Upper lobe of left lung (tissue), 4 donors: ENCODE measurements at regions not wholly inside any gene's neighbourhood (a gene's known extent, or its start where the extent isn't known, plus 50 kb on each side); places are given as distances from the start of the nearest gene placed in this dataset.

ENCODE experiments used
- POLR2A ChIP-seq, 4 donors: fragments of 450-650 bp; IDR thresholded peaks; one replicate each; pipeline ENCODE4 v1.5.1; 2016 to 2017; ENCODE audit warnings: antibody characterized with exemption in 4 of 4, mild to moderate bottlenecking in 2 of 4
- POLR2AphosphoS5 ChIP-seq, 2 donors: sonication (generic); formaldehyde crosslinking; IDR thresholded peaks; one replicate each; pipeline ENCODE4 v1.5.1; 2017; ENCODE audit warnings: antibody characterized with exemption in 2 of 2

DNA sequence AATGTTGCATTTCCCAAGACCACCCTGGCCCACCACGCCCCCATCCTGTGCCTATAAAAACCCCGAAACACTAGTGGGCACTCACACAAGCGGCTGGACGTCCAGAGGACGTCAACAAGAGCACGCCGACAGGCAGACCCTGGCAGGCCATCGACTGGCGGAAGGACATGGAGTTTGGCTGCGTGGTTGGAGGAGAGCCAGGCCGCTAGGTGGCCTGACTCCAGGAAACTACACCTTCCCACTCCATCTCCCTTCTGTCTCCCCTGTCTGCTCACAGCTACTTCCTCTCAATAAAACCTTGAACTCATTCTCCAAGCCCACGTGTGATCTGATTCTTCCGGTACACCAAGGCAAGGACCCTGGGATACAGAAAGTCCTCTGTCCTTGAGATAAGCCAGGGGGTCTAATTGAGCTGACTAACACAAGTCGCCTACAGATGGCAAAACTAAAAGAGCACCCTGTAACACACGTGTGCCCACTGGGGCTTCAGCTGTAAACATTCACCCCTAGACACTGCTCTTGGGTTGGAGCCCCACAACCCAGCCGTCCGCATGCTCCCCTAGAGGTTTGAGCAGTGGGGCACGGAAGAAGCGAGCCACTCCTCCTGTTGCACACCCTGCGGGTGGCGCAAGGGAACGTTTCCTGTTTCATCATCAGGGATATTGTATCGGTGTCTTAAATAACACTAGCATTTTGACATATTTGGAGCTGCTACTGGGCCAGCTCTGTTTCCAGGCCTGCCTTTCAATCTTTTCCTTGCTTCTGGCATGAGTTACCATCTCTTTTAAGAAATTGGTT, 54.5 kb upstream of the TAF11L2 start:
- TF ChIP-seq POLR2A (IDR thresholded peaks at IDR 0.05): no peak
- peak; percentile 31 to 33 for TF ChIP-seq POLR2AphosphoS5 (IDR thresholded peaks at IDR 0.05)
